ENCODE measurements at regions not wholly inside any gene's neighbourhood (a gene's known extent, or its start where the extent isn't known, plus 50 kb on each side); places are given as distances from the start of the nearest gene placed in this dataset.
"Not testable (repeated sequence)": the region's sequence is repeated elsewhere in the genome, so short reads cannot be mapped to it uniquely, and the experiment has no call there.

DNA sequence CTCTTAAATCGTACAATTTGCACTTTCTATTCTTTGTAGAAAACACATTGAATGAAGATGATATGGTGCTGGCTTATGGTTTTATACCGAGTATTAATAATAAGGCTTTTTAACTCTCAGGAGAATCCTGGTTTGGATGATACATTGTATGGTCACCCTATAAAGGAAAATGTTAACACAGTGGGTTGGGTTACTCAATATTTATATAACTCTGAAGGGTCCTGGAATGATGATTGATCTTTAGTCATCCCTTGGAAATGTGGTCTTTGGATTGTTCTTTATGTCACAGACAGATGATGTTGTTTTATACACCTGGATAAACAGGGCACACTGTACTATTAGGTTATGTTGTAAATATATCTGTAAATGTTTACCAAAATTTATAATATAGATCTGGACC lies 496.2 kb upstream of the NDST4 start:
- no peak for DNase-seq (ENCODE audit: low spot score)

DNA sequence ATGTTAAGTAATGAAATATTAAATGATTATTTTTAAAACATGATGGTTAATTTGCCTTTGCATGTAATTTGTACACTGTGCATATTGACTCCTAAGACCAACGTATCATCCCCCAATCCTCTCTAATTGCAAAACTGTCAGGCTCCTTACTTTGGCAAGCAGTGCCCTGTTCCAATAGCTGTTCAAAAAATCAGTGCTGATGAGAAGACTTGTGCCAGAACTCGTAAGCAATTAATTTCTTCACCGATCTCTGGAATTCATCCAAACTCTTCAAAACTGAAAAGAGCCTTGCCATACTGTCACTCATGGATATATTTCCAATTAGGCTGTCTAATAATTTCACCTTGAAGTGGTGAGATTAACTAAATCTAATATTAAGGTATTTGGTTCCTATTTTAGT lies 493.9 kb upstream of the NDST4 start:
- no peak for DNase-seq (ENCODE audit: low spot score)

DNA sequence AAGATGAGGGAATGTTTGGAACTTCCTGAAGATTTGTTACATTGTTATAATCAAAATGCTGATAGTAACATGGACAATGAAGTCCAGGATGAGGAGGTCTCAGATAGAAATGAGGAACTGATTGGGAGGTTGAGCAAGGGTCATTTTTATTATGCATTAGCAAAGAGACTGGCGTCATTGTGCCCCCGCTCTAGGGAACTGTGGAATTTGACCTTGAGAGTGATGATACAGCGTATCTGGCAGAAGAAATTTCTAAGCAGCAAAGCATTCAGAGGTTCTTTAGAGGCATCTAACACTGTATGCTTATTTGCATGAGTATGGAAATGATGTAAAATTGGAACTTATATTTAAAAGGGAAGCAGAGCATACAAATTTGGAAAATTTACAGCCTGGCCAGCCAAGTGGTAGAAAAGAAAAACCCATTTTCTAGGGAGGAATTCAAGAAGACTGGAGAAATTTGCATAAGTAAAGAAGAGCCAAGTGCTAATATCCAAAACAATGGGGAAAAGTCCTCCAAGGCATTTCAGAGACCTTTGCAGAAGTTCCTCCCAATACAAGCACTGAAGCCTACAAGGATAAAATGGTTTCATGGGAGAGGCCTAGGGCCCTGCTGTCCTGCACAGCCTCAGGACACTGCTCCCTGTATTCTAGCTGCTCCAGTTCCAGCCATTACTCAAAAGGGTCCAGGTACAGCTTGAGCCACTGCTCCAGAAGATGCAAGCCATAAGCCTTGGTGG lies 483.0 kb upstream of the NDST4 start:
- DNase-seq (ENCODE audit: low spot score), result no peak

DNA sequence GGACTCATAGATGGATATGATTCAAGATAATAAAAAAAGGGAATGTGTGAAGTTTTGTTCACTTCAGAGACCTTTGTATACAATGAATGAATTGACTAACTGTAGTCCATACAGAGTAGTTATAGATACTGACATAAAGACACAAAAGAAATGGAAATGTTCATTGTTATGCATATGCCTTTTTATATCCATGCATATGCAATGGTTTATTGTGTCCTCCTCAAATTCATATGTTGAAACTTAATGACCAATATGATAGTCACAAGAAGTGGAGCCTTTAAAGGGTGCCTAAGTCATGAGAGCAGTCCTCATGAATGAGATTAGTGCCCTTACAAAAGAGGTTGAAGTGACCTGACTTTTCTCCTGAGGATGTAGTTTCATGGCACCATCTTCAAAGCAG lies 467.5 kb upstream of the NDST4 start:
- no peak for DNase-seq (ENCODE audit: low spot score)

DNA sequence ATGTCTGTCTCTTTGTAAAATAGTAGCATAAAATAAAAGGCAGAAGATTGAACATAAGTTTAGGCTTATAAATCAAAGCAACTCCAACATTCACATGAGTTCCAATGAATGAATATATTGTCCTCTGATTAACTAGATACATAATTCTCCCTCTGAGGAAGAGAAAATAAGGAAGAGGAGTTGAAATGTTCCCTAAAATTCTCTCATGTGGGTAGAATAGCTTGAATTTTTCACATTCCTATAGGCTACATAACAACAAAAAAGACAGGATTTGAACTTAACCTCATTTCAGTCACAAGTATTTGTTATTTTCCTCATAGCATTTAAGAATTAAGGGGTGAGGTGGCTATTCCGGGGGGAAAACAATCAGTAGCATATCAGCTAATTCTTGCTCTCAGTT lies 462.4 kb upstream of the NDST4 start:
- DNase-seq (ENCODE audit: low spot score), result no peak

DNA sequence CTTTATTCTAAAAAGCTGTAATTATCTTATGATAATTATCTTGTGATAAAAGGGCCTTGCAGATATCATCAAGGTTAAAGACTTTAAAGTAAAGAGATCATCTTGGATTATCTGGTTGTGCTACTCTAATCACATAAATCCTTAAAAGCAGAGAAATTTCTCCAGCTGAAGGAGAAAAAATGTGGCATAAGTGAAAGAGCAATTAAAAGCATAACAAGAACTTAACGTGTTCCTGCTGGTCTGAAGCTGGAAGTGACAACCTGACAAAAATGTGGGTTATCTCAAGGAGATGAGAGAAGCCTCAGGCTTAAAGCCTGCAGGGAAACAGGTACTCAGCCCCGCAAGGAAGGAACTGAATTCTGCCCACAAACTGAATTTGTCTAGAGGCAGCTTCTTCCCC lies 449.1 kb upstream of the NDST4 start:
- no peak for DNase-seq (ENCODE audit: low spot score)

DNA sequence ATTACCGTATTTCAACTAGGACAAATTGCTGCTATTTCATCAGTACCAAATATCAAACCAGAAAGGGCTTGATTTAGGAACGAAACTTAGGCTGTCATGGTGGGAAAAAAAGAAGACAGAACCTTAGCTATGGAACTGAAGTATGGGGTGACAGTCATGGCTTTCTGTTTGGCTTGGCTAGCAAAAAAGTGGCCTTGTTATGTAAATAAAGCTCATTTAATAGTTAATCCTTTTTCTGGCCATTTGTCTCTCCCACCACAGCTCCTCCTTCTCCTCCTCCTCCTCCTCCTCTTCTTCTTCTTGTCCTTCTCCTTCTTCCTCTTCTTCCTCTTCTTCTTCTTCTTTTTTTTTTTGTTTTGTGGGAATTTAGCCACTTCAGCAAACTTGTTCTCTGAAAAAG lies 434.7 kb upstream of the NDST4 start:
- no peak for DNase-seq (ENCODE audit: low spot score)

GRCh38 chr4:115537387-115537786 lies 424.0 kb upstream of the NDST4 start:
- no peak for DNase-seq (ENCODE audit: low spot score)

- DNase-seq (ENCODE audit: low spot score), result no peak
These were observed 415.7 kb upstream of the NDST4 start for GRCh38 chr4:115529126-115529525.

DNA sequence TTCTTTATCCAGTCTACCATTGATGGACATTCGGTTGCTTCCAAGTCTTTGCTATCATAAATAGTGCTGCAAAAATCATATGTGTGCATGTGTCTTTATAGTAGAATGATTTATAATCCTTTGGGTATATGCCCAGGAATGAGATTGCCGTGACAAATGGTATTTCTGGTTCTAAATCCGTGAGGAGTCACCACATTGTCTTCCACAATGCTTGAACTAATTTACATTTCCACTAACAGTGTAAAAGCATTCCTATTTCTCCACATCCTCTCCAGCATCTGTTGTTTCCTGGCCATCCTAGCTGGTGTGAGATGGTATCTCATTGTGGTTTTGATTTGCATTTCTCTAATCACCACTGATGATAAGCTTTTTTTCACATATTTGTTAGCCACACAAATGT lies 406.1 kb upstream of the NDST4 start:
- DNase-seq (ENCODE audit: low spot score), result not testable (repeated sequence)

DNA sequence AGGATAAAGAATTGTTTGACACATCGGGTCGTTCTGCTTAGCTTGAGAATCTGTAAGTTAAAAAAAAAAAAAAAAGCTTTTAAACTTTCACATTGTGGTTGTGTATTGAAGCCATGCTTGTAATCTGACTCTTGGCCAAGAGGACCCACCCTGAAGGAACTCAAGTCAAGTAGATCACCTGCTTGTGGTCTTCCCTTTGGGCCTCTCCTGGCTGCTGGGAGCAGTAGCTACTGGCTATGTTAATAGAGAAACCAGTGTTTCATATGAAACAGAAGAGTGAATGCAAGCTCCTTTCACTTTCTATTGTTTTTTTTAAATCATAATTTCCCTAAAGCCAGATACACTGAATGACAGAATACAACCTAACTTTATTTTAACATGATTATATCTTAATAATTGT lies 402.4 kb upstream of the NDST4 start:
- DNase-seq (ENCODE audit: low spot score), result no peak

- DNase-seq (ENCODE audit: low spot score), result no peak
These were observed 401.9 kb upstream of the NDST4 start for GRCh38 chr4:115515366-115515765.

DNA sequence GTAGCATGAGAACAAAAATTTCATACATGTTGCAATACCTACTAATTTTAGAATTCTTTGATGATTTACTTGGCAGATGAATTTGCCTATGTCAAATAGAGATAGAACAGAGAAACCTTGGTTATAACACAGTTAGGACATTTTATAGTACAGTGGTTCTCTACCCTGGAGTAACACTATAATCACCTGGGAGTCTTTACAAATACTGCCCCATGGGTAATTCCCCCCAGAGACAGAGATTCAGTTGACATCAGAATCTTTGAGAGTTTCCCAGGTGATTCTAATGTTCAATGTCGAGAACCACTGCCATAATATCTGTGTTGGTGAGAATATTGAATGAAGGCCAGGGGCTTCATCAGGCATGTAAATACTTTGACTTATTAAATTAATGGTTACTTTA lies 401.3 kb upstream of the NDST4 start:
- no peak for DNase-seq (ENCODE audit: low spot score)

- DNase-seq (ENCODE audit: low spot score), result no peak
These were observed 391.9 kb upstream of the NDST4 start for GRCh38 chr4:115505326-115505725.

DNA sequence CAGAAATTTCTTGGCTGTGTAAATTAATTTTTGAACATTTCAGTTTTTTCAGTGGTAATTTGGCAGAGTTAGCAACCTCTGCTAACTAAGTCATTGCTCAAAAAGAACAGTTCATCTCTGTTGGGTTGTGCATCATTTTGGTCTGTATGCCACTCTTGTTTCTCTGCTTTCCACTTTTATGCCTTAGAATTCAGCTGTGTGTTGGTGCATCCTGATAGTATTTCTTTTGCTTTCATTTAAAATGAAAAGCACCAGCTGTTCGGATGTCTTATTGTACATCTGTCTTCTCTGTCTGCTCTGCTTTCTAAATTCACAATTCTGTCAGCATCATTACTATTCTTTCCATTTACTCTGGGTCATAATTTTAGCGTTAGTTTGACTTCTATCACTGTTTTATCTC lies 388.2 kb upstream of the NDST4 start:
- no peak for DNase-seq (ENCODE audit: low spot score)

DNA sequence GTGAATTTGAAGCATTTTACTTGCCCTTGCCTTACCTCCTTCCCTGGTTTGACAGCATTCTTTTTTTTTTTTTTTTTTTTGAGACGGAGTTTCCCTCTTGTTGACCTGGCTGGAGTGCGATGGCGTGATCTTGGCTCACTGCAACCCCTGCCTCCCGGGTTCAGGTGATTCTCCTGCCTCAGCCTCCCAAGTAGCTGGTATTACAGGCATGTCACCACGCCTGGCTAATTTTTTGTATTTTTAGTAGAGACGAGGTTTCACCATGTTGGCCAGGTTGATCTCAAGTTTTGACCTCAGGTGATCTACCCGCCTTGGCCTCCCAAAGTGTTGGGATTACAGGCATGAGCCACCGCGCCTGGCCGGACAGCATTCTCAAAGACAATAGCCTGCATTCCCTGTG lies 380.4 kb upstream of the NDST4 start:
- not testable (repeated sequence) for DNase-seq (ENCODE audit: low spot score)

DNA sequence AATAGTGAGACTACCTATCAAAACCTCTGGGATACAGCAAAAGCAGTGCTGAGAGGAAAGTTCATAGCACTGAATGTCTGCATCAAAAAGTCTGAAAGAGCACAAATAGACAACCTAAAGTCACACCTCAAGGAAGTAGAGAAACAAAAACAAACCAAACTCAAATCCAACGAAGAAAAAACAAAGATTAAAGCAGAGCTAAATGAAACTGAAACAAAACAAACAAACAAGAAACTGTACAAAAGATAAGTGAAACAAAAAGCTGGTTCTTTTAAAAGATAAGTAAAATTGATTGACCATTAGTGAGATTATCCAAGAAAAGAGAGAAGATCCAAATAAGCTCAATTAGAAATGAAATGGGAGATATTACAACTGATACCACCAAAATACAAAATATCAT lies 378.3 kb upstream of the NDST4 start:
- no peak for DNase-seq (ENCODE audit: low spot score)

DNA sequence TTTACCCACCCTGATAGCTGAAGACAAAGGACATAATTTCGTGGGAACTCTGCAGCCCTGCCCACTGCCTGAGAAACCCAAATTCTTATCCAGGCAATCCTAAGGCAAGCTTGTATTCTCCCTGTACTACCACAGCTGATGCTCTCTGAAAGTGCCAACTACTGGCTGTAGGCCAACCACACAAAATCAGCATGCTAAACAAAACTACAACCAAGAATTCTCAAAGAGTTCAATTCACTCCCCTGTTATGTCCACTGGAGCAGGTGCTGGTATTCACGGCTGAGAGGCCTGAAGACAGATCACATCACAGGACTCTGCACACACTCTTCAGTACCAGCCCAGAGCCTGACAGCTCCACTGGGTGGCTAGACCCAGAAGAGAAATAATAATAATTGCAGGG lies 375.9 kb upstream of the NDST4 start:
- DNase-seq (ENCODE audit: low spot score), result no peak

GRCh38 chr4:115485402-115485801 lies 372.0 kb upstream of the NDST4 start:
- DNase-seq (ENCODE audit: low spot score), result no peak

DNA sequence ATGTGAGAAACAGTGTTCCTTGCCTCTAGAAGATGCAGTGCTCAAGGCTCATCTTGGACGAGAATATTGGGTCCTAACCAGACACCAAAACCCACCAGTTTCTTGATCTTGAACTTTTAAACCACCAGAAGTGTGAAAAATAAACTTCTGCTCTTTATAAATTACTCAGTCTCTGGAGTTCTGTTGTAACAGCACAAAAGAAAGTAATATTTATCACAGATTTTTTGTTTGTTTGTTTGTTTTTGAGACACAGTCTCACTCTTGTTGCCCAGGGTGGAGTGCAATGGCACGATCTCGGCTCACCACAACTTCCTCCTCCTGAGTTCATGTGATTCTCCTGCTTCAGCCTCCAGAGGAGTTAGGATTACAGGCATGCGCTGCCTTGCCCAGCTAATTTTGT lies 371.1 kb upstream of the NDST4 start:
- DNase-seq (ENCODE audit: low spot score), result no peak

GRCh38 chr4:115470763-115471162 lies 357.3 kb upstream of the NDST4 start:
- DNase-seq (ENCODE audit: low spot score), result no peak

- not testable (repeated sequence) for DNase-seq (ENCODE audit: low spot score)
These were observed 345.9 kb upstream of the NDST4 start for GRCh38 chr4:115459301-115459700.

GRCh38 chr4:115456231-115456630 lies 342.8 kb upstream of the NDST4 start:
- no peak for DNase-seq (ENCODE audit: low spot score)

GRCh38 chr4:115454228-115454627 lies 340.8 kb upstream of the NDST4 start:
- no peak for DNase-seq (ENCODE audit: low spot score)

DNA sequence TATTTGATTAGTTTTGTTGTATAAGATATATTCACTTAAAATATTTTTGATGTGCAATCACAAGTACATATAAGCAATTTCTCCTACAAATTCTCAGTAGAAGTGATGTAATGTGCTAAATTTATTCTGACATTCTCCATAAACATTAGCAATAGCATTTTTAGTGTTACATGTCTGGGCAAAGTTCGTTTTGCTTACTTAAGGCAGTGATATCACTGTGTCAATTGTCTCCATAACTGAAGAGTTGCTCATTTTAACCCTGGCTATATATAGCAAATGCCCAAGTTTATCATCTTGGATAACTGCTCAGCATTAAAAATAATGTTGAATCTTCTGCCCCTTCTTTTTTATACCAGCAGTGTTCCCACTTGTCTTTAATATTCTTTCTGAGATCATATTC lies 340.0 kb upstream of the NDST4 start:
- DNase-seq (ENCODE audit: low spot score), result no peak
